Spleen (tissue), 7 donors: ENCODE measurements at regions not wholly inside any gene's neighbourhood (a gene's known extent, or its start where the extent isn't known, plus 50 kb on each side); places are given as distances from the start of the nearest gene placed in this dataset.

Experiments
- POLR2A ChIP-seq, 3 donors: fragments of 450-650 bp; IDR thresholded peaks; one replicate each; pipeline ENCODE4 v1.5.1; 2017; ENCODE audit warnings: antibody characterized with exemption in 3 of 3, mild to moderate bottlenecking in 1 of 3
- TF ChIP-seq, protein P1 (sequence below), 11 experiments: fragments of 200-600 bp in 7 of 11; fragments of 450-650 bp in 4 of 11; sonication (generic) in 4 of 11; IDR thresholded peaks in 8 of 11; conservative IDR thresholded peaks in 3 of 11; 1 replicate in 7 of 11; 2 replicates in 4 of 11; pipeline versions ENCODE4 v1.4.0 to v1.8.0; 2016 to 2021; ENCODE audit warnings: antibody characterized with exemption in 11 of 11, inconsistent platforms in 4 of 11, mild to moderate bottlenecking in 1 of 11
- donor health status: DM: no; HTN: no; CAD: no; lungs with moderate emphysema.
- donor health status: DM: no; HTN: no; CAD: no.
- donor health status: DM: no; HTN: no; CAD: no.

GRCh38 chr2:239884051-239884405, 141.1 kb downstream of the NDUFA10 start:
- TF ChIP-seq, protein P1, sequence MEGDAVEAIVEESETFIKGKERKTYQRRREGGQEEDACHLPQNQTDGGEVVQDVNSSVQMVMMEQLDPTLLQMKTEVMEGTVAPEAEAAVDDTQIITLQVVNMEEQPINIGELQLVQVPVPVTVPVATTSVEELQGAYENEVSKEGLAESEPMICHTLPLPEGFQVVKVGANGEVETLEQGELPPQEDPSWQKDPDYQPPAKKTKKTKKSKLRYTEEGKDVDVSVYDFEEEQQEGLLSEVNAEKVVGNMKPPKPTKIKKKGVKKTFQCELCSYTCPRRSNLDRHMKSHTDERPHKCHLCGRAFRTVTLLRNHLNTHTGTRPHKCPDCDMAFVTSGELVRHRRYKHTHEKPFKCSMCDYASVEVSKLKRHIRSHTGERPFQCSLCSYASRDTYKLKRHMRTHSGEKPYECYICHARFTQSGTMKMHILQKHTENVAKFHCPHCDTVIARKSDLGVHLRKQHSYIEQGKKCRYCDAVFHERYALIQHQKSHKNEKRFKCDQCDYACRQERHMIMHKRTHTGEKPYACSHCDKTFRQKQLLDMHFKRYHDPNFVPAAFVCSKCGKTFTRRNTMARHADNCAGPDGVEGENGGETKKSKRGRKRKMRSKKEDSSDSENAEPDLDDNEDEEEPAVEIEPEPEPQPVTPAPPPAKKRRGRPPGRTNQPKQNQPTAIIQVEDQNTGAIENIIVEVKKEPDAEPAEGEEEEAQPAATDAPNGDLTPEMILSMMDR (IDR thresholded peaks at IDR 0.05 in 8 of 11, conservative IDR thresholded peaks at IDR 0.05 in 3 of 11): no peak
- no peak for TF ChIP-seq POLR2A (IDR thresholded peaks at IDR 0.05)
